ENCODE measurements at regions not wholly inside any gene's neighbourhood (a gene's known extent, or its start where the extent isn't known, plus 50 kb on each side); places are given as distances from the start of the nearest gene placed in this dataset.

GRCh38 chr4:123064390-123064789, 142.0 kb upstream of the NUDT6 start:
- TF ChIP-seq POLR2A (IDR thresholded peaks at IDR 0.05; ENCODE audit: low read depth, low read length): no peak
- TF ChIP-seq POLR2AphosphoS5 (IDR thresholded peaks at IDR 0.05; ENCODE audit: low read depth, low read length): no peak
